DND-41 (cell line): ENCODE measurements at regions not wholly inside any gene's neighbourhood (a gene's known extent, or its start where the extent isn't known, plus 50 kb on each side); places are given as distances from the start of the nearest gene placed in this dataset.

Experiments
- ATAC-seq: fragments of 200-7000 bp; cut with Tn5 transposase; 3 replicates; pipeline ENCODE4 v1.9.1; 2021; ENCODE audit warnings: low read depth; ENCODE audit not compliant: insufficient read depth
- DNase-seq: peaks from one replicate; pipeline ENCODE4 v3.0.0-alpha.2; 2020
- H2AFZ ChIP-seq: 2 replicates; pipeline ENCODE4 v1.6.0; 2012; ENCODE audit warnings: low read depth, low read length
- H3K27ac ChIP-seq: 2 replicates; pipeline ENCODE4 v1.5.1; 2012; ENCODE audit warnings: low read length, inconsistent platforms
- H3K27me3 ChIP-seq: fragments of 200-600 bp; sonication (generic); 2 replicates; pipeline ENCODE4 v1.6.0; 2012; ENCODE audit warnings: low read length, mild to moderate bottlenecking, inconsistent platforms; ENCODE audit not compliant: insufficient read depth, poor library complexity
- H3K36me3 ChIP-seq: 2 replicates; pipeline ENCODE4 v1.5.1; 2012; ENCODE audit warnings: low read length, inconsistent platforms; ENCODE audit not compliant: insufficient read depth
- H3K4me1 ChIP-seq: 2 replicates; pipeline ENCODE4 v1.5.1; 2012; ENCODE audit warnings: mild to moderate bottlenecking, low read length; ENCODE audit not compliant: insufficient read depth
- H3K4me2 ChIP-seq: 2 replicates; pipeline ENCODE4 v1.6.0; 2012; ENCODE audit warnings: mild to moderate bottlenecking, moderate library complexity, low read length, inconsistent platforms; ENCODE audit not compliant: insufficient read depth
- H3K4me3 ChIP-seq, 2 experiments: fragments of 200-600 bp in 1 of 2; shearing (Covaris generic) in 1 of 2; 2 replicates each; pipeline ENCODE4 v1.5.1; 2012 to 2016; ENCODE audit warnings: inconsistent platforms in 2 of 2, low read length in 2 of 2, mild to moderate bottlenecking in 2 of 2, low read depth in 1 of 2, moderate library complexity in 1 of 2
- H3K79me2 ChIP-seq: 2 replicates; pipeline ENCODE4 v1.6.0; 2012; ENCODE audit warnings: low read length, inconsistent platforms; ENCODE audit not compliant: insufficient read depth
- H3K9ac ChIP-seq: 2 replicates; pipeline ENCODE4 v1.6.0; 2012; ENCODE audit warnings: low read depth, mild to moderate bottlenecking, inconsistent platforms, low read length, moderate library complexity
- H3K9me3 ChIP-seq: 2 replicates; pipeline ENCODE4 v1.5.1; 2012; ENCODE audit warnings: low read length, moderate library complexity, mild to moderate bottlenecking, inconsistent platforms; ENCODE audit not compliant: insufficient read depth, severe bottlenecking
- H4K20me1 ChIP-seq: 2 replicates; pipeline ENCODE4 v1.6.0; 2012; ENCODE audit warnings: low read length; ENCODE audit not compliant: insufficient read depth
- CTCF ChIP-seq: IDR thresholded peaks from 2 replicates; pipeline ENCODE4 v1.5.1; 2012; ENCODE audit warnings: borderline replicate concordance, low read length, moderate library complexity, mild to moderate bottlenecking; ENCODE audit not compliant: poor library complexity, severe bottlenecking; ENCODE audit errors: extremely low read depth
- EZH2 ChIP-seq: IDR thresholded peaks from 3 replicates; pipeline ENCODE4 v1.6.1; 2012; ENCODE audit warnings: borderline replicate concordance, low read depth, mild to moderate bottlenecking, moderate library complexity, low read length, inconsistent platforms; ENCODE audit not compliant: severe bottlenecking

- H3K9me3 ChIP-seq, result no peaks in the 10 kb centered on the region
- DNase-seq, result no peak
- no peak overlapping the region for H2AFZ ChIP-seq
- H3K36me3 ChIP-seq, result no peaks in the 10 kb centered on the region
- ATAC-seq, result no peak
- no peaks in the 10 kb centered on the region for H4K20me1 ChIP-seq
- H3K4me1 ChIP-seq, result no peaks in the 10 kb centered on the region
- no peak overlapping the region for H3K4me3 ChIP-seq
- TF ChIP-seq CTCF (no peak), EZH2 (no peak)
- H3K27ac ChIP-seq, result no peak overlapping the region
- no peaks in the 10 kb centered on the region for H3K79me2 ChIP-seq
- H3K27me3 ChIP-seq, result peaks cover 3% of the 10 kb centered on the region
- no peak overlapping the region for H3K4me2 ChIP-seq
- H3K9ac ChIP-seq, result no peak overlapping the region
These were observed 59.7 kb upstream of the PSEN2 start for GRCh38 chr1:226810681-226811080.

GRCh38 chr1:226809785-226810571, 60.4 kb upstream of the PSEN2 start:
- peaks cover 1% of the 10 kb centered on the region for H3K27me3 ChIP-seq
- H3K4me2 ChIP-seq, result no peak overlapping the region
- no peak for ATAC-seq
- H3K9ac ChIP-seq, result no peak overlapping the region
- H3K79me2 ChIP-seq, result no peaks in the 10 kb centered on the region
- no peak overlapping the region for H2AFZ ChIP-seq
- H3K4me3 ChIP-seq, result no peak overlapping the region
- TF ChIP-seq CTCF (no peak), EZH2 (no peak)
- no peaks in the 10 kb centered on the region for H3K36me3 ChIP-seq
- no peaks in the 10 kb centered on the region for H3K4me1 ChIP-seq
- H4K20me1 ChIP-seq, result no peaks in the 10 kb centered on the region
- H3K9me3 ChIP-seq, result no peaks in the 10 kb centered on the region
- no peak for DNase-seq
- H3K27ac ChIP-seq, result no peak overlapping the region

- Histone ChIP-seq H3K9me3 (no peaks in the 10 kb centered on the region), H3K27ac (no peak overlapping the region), H3K79me2 (no peaks in the 10 kb centered on the region), H3K27me3 (no peaks in the 10 kb centered on the region), H3K4me2 (no peak overlapping the region), H2AFZ (no peak overlapping the region), H3K4me3 (no peak overlapping the region), H3K9ac (no peak overlapping the region), H3K36me3 (no peaks in the 10 kb centered on the region), H3K4me1 (no peaks in the 10 kb centered on the region), H4K20me1 (no peaks in the 10 kb centered on the region)
- DNase-seq (no peak), ATAC-seq (no peak)
- TF ChIP-seq CTCF (no peak), EZH2 (no peak)
These were observed 61.9 kb upstream of the PSEN2 start for GRCh38 chr1:226808501-226808900.
